Heart left ventricle (tissue), 16 donors: ENCODE measurements at regions not wholly inside any gene's neighbourhood (a gene's known extent, or its start where the extent isn't known, plus 50 kb on each side); places are given as distances from the start of the nearest gene placed in this dataset.

Experiments
- ATAC-seq, 4 donors: fragments of 200-7000 bp; cut with Tn5 transposase; one replicate each; pipeline ENCODE4 v1.9.1; 2020 to 2022; ENCODE audit warnings: moderate library complexity in 4 of 4, mild to moderate bottlenecking in 3 of 4, moderate number of reproducible peaks in 1 of 4
- DNase-seq, 5 donors: peaks; one replicate each; pipeline ENCODE4 v3.0.0-alpha.2; 2020
- H3K27ac ChIP-seq, 12 donors: fragments of 200-600 bp; sonication (generic) in 4 of 12; one replicate each; pipeline versions ENCODE4 v1.5.0 to v1.8.0; 2016 to 2022; ENCODE audit warnings: mild to moderate bottlenecking in 2 of 12
- H3K27me3 ChIP-seq, 9 donors: fragments of 200-600 bp; sonication (generic) in 2 of 9; one replicate each; pipeline versions ENCODE4 v1.5.1 to v1.8.0; 2016 to 2022; ENCODE audit warnings: mild to moderate bottlenecking in 3 of 9
- H3K36me3 ChIP-seq, 9 donors: fragments of 200-600 bp; sonication (generic) in 2 of 9; one replicate each; pipeline versions ENCODE4 v1.5.0 to v1.8.0; 2018 to 2022; ENCODE audit warnings: mild to moderate bottlenecking in 2 of 9
- H3K4me1 ChIP-seq, 12 donors: fragments of 200-600 bp; sonication (generic) in 4 of 12; one replicate each; pipeline versions ENCODE4 v1.5.0 to v1.8.0; 2016 to 2022; ENCODE audit warnings: mild to moderate bottlenecking in 3 of 12
- H3K4me3 ChIP-seq, 12 donors: fragments of 200-600 bp; sonication (generic) in 4 of 12; one replicate each; pipeline versions ENCODE4 v1.5.0 to v1.8.0; 2017 to 2022; ENCODE audit warnings: mild to moderate bottlenecking in 9 of 12, moderate library complexity in 4 of 12
- H3K9me3 ChIP-seq, 12 donors: fragments of 200-600 bp; sonication (generic) in 4 of 12; one replicate each; pipeline versions ENCODE4 v1.5.0 to v1.8.0; 2016 to 2022; ENCODE audit warnings: mild to moderate bottlenecking in 1 of 12
- CTCF ChIP-seq, 12 donors: fragments of 200-600 bp; sonication (generic) in 4 of 12; IDR thresholded peaks; one replicate each; pipeline versions ENCODE4 v1.5.0 to v1.8.0; 2018 to 2022; ENCODE audit warnings: antibody characterized with exemption in 12 of 12, mild to moderate bottlenecking in 5 of 12
- POLR2A ChIP-seq, 2 donors: fragments of 450-650 bp; IDR thresholded peaks; one replicate each; pipeline ENCODE4 v1.6.1; 2017; ENCODE audit warnings: antibody characterized with exemption in 2 of 2, mild to moderate bottlenecking in 2 of 2, moderate library complexity in 2 of 2
- WGBS, 4 donors: extraction: QIAGEN DNeasy Blood & Tissue Kit in 2 of 4; methylation state at CpG; one replicate each; pipeline versions ENCODE4 v1.1.5 to v1.1.7; 2013 to 2018; 5-methylcytosine and 5-hydroxymethylcytosine counted together
- intact Hi-C, 10 donors: fragments of 100-400 bp; cut with DNase I; formaldehyde crosslinking; loops; one replicate each; pipeline versions ENCODE4 v1.11.1 to v1.14.2; 2022
- donor health status: ischemic (EF 13 %, LVEDD 7.1; RV severe dilation, severe dysfunction).
- donor health status: healthy with polysubstance abuse.
- donor health status: DM: no; HTN: yes; CAD: no.
- donor health status: DM: no; HTN: no; CAD: no.
- donor health status: ischemic (EF 25% LVEDD 6.9; RV normal size, moderate dysfunction).
- donor health status: ischemic (EF 25% LVEDD 5.7; RV mildly dilated, moderate dysfunction).
- donor health status: healthy.
- donor health status: DM: yes; HTN: yes; CAD: no.
- donor health status: ischemic (EF 35%, LVEDD 5.7; RV mildly dilated, moderate dysfunction).
- donor health status: nonischemic (EF 11% LVEDD 7.7; RV severe dilation, severe dysfunction).
- donor health status: DM: yes; HTN: yes; CAD: no.
- donor health status: PGD.
- donor health status: ischemic (EF 29% LVEDD 5.4; RV normal size, mild dysfunction).
- donor health status: nonischemic (EF 23%, LVEDD 6.1; RV moderate dilation, normal function).

GRCh38 chr14:48991141-48991540 lies 595.0 kb downstream of the RPS29 start:
- Histone ChIP-seq H3K27me3 (no peaks in the 10 kb centered on the region), H3K4me1 (no peaks in the 10 kb centered on the region), H3K27ac (no peak overlapping the region), H3K4me3 (no peak overlapping the region), H3K36me3 (no peaks in the 10 kb centered on the region), H3K9me3 (no peaks in the 10 kb centered on the region)
- whole genome bisulfite sequencing, 4 donors, result 61 to 72% (median 66%) methylated on average over 4 of the region's 4 CpGs
- DNase-seq (no peak), ATAC-seq (no peak)
- intact Hi-C loops, result no loop called here
- no peak for TF ChIP-seq CTCF (IDR thresholded peaks at IDR 0.05)
- TF ChIP-seq POLR2A (IDR thresholded peaks at IDR 0.05), result no peak

GRCh38 chr14:48983351-48983888 lies 602.8 kb downstream of the RPS29 start:
- no peaks in the 10 kb centered on the region for H3K4me1 ChIP-seq
- H3K9me3 ChIP-seq, result no peaks in the 10 kb centered on the region
- H3K4me3 ChIP-seq, result no peak overlapping the region
- 40 to 50% (median 44%) methylated on average over 6 of the region's 6 CpGs for WGBS, 4 donors
- ATAC-seq (no peak), DNase-seq (no peak)
- H3K36me3 ChIP-seq, result no peaks in the 10 kb centered on the region
- no peak overlapping the region for H3K27ac ChIP-seq
- H3K27me3 ChIP-seq, result no peaks in the 10 kb centered on the region
- TF ChIP-seq CTCF (IDR thresholded peaks at IDR 0.05), result no peak
- no peak for TF ChIP-seq POLR2A (IDR thresholded peaks at IDR 0.05)
- intact Hi-C loops, result no loop called here

GRCh38 chr14:48974994-48975393 lies 611.2 kb downstream of the RPS29 start:
- no peak for ATAC-seq
- 45 to 68% (median 57%) methylated on average over 1 of the region's 1 CpG for WGBS, 4 donors
- no peaks in the 10 kb centered on the region for H3K4me1 ChIP-seq
- intact Hi-C loops, result no loop called here
- peaks cover 0 to 5% (median 0%) of the 10 kb centered on the region in 12 donors for H3K9me3 ChIP-seq
- no peaks in the 10 kb centered on the region for H3K36me3 ChIP-seq
- no peak overlapping the region for H3K27ac ChIP-seq
- H3K27me3 ChIP-seq, result no peaks in the 10 kb centered on the region
- no peak for DNase-seq
- H3K4me3 ChIP-seq, result no peak overlapping the region
- no peak for TF ChIP-seq CTCF (IDR thresholded peaks at IDR 0.05)
- no peak for TF ChIP-seq POLR2A (IDR thresholded peaks at IDR 0.05)

- no peak for ATAC-seq
- TF ChIP-seq POLR2A (IDR thresholded peaks at IDR 0.05) (no peak), CTCF (IDR thresholded peaks at IDR 0.05) (no peak)
- Histone ChIP-seq H3K4me1 (no peaks in the 10 kb centered on the region), H3K27me3 (no peaks in the 10 kb centered on the region), H3K36me3 (no peaks in the 10 kb centered on the region), H3K27ac (no peak overlapping the region), H3K9me3 (peaks cover 0 to 5% (median 0%) of the 10 kb centered on the region in 12 donors), H3K4me3 (no peak overlapping the region)
- DNase-seq, result no peak
- intact Hi-C loops, result no loop called here
Measured at GRCh38 chr14:48973151-48973550, 613.0 kb downstream of the RPS29 start.
